ENCODE measurements at regions not wholly inside any gene's neighbourhood (a gene's known extent, or its start where the extent isn't known, plus 50 kb on each side); places are given as distances from the start of the nearest gene placed in this dataset.

DNA sequence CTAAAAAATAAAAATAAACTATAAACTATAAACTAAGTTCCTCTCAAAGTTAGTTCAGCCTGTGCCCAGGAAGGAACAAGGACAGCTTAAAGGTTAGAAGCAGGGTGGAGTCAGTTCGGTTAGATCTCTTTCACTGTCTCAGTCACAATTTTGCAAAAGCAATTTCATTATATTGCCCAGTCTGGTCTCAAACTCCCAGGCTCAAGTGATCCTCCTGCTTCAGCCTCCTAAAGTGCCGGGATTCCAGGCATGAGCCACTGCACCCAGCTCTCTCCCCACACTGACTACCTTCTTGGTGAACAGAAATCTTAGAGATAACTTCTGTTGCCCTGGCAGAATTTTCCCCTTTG, 146.3 kb upstream of the TRIM24 start:
- peaks cover 0 to 4% (median 3%) of the 10 kb centered on the region in 3 donors for H3K27me3 Mint-ChIP-seq (ENCODE audit: low read depth in 3 of 3)

GRCh38 chr7:138316421-138317043, 143.5 kb upstream of the TRIM24 start:
- intact Hi-C loops (cut with micrococcal nuclease): no loop called here
- no peaks in the 10 kb centered on the region for H3K27me3 ChIP-seq (ENCODE audit: control insufficient read depth in 2 of 2, insufficient read depth in 2 of 2, low read length in 2 of 2)
- no peak for TF ChIP-seq CTCF (IDR thresholded peaks at IDR 0.05)
- Mint-ChIP-seq H3K27ac (no peak overlapping the region), H3K4me1 (peaks cover 3% of the 10 kb centered on the region), H3K27me3 (ENCODE audit: low read depth in 3 of 3) (peaks cover 0 to 4% (median 3%) of the 10 kb centered on the region in 3 donors), H3K4me3 (no peak overlapping the region), H3K36me3 (no peaks in the 10 kb centered on the region), H3K9me3 (peaks cover 15 to 29% (median 17%) of the 10 kb centered on the region in 7 donors)
- no peak overlapping the region for H3K4me2 ChIP-seq (replicated peaks; ENCODE audit: extremely low read depth, low read length, poor library complexity, severe bottlenecking)
- DNase-seq: no peak
- H3K27ac ChIP-seq (ENCODE audit: low read depth in 1 of 2, low read length in 2 of 2): no peak overlapping the region
- no peaks in the 10 kb centered on the region for H3K36me3 ChIP-seq (replicated peaks in 1 of 2; ENCODE audit: control insufficient read depth in 1 of 2, insufficient read depth in 2 of 2, low read length in 2 of 2)
- H3K79me2 ChIP-seq (ENCODE audit: insufficient read depth, low read length): no peaks in the 10 kb centered on the region
- no peak overlapping the region for H3K9ac ChIP-seq (ENCODE audit: insufficient read depth, low read length, poor library complexity, severe bottlenecking)
- H3K9me3 ChIP-seq (replicated peaks in 1 of 2; ENCODE audit: control insufficient read depth in 1 of 2, insufficient read depth in 1 of 2, low read length in 2 of 2): peaks cover 0 to 14% of the 10 kb centered on the region in 2 donors
- no CpG with 5 or more reads among the region's 4 CpGs for WGBS (ENCODE audit: insufficient coverage)
- no peaks in the 10 kb centered on the region for H3K4me1 ChIP-seq (ENCODE audit: control insufficient read depth in 1 of 2, insufficient read depth in 2 of 2, low read length in 2 of 2)
- H4K20me1 ChIP-seq (ENCODE audit: insufficient read depth, low read length): no peaks in the 10 kb centered on the region
- H3K4me3 ChIP-seq (replicated peaks in 1 of 3; ENCODE audit: low read depth in 2 of 3, low read length in 3 of 3): no peak overlapping the region
- H2AFZ ChIP-seq (ENCODE audit: insufficient read depth, low read depth, low read length, poor library complexity, severe bottlenecking): no peak overlapping the region

More for the DNA sequence above, 146.3 kb upstream of the TRIM24 start:
- H3K4me2 ChIP-seq (replicated peaks; ENCODE audit: extremely low read depth, low read length, poor library complexity, severe bottlenecking): no peak overlapping the region
- no peaks in the 10 kb centered on the region for H3K79me2 ChIP-seq (ENCODE audit: insufficient read depth, low read length)
- H3K4me3 Mint-ChIP-seq: no peak overlapping the region
- WGBS (ENCODE audit: insufficient coverage): 92% methylated on average over 2 of the region's 2 CpGs
- no peak overlapping the region for H3K9ac ChIP-seq (ENCODE audit: insufficient read depth, low read length, poor library complexity, severe bottlenecking)
- no peaks in the 10 kb centered on the region for H4K20me1 ChIP-seq (ENCODE audit: insufficient read depth, low read length)
- no peak overlapping the region for H3K4me3 ChIP-seq (replicated peaks in 1 of 3; ENCODE audit: low read depth in 2 of 3, low read length in 3 of 3)
- peaks cover 0 to 14% of the 10 kb centered on the region in 2 donors for H3K9me3 ChIP-seq (replicated peaks in 1 of 2; ENCODE audit: control insufficient read depth in 1 of 2, insufficient read depth in 1 of 2, low read length in 2 of 2)
- TF ChIP-seq CTCF (IDR thresholded peaks at IDR 0.05): no peak
- H3K4me1 ChIP-seq (ENCODE audit: control insufficient read depth in 1 of 2, insufficient read depth in 2 of 2, low read length in 2 of 2): no peaks in the 10 kb centered on the region
- no peaks in the 10 kb centered on the region for H3K27me3 ChIP-seq (ENCODE audit: control insufficient read depth in 2 of 2, insufficient read depth in 2 of 2, low read length in 2 of 2)
- peak overlapping the region in 3 of 7 donors; percentile 0 to 34 (median 12) for H3K27ac Mint-ChIP-seq
- H3K9me3 Mint-ChIP-seq: peaks cover 16 to 31% (median 18%) of the 10 kb centered on the region in 7 donors
- no peaks in the 10 kb centered on the region for H3K36me3 ChIP-seq (replicated peaks in 1 of 2; ENCODE audit: control insufficient read depth in 1 of 2, insufficient read depth in 2 of 2, low read length in 2 of 2)
- H2AFZ ChIP-seq (ENCODE audit: insufficient read depth, low read depth, low read length, poor library complexity, severe bottlenecking): peak overlapping the region; percentile 7
- H3K36me3 Mint-ChIP-seq: no peaks in the 10 kb centered on the region
- peaks cover 3% of the 10 kb centered on the region for H3K4me1 Mint-ChIP-seq
- H3K27ac ChIP-seq (ENCODE audit: low read depth in 1 of 2, low read length in 2 of 2): no peak overlapping the region
- intact Hi-C loops (cut with micrococcal nuclease): no loop called here
- DNase-seq: no peak

Measured in CD14-positive monocyte (primary cell).